Amniotic stem cell (primary cell): ENCODE measurements at regions not wholly inside any gene's neighbourhood (a gene's known extent, or its start where the extent isn't known, plus 50 kb on each side); places are given as distances from the start of the nearest gene placed in this dataset.

Experiments
- DNase-seq: peaks from one replicate; lab custom pipeline; 2025; lab: John Stamatoyannopoulos, UW

DNA sequence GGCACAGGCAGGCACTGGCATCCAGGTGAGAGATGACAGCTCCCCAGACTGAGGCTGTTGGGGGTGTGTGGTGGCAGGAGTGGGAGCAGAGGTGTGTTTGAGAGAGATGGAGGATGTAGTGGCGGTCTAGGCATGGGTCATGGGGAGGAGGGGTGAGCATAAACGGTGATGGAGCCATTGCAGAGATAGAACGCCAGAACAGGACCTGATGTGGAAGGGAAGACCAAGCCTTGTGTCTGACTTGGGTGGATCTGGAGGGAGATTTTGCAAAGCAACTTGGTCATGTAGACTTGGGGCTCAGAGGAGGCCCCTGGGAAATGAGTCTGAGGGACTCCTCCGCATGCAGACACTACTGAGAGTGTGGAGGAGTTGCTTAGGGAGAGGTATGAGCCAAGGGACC is 50.0 kb upstream of the CLDN5 start:
- no peak for DNase-seq

DNA sequence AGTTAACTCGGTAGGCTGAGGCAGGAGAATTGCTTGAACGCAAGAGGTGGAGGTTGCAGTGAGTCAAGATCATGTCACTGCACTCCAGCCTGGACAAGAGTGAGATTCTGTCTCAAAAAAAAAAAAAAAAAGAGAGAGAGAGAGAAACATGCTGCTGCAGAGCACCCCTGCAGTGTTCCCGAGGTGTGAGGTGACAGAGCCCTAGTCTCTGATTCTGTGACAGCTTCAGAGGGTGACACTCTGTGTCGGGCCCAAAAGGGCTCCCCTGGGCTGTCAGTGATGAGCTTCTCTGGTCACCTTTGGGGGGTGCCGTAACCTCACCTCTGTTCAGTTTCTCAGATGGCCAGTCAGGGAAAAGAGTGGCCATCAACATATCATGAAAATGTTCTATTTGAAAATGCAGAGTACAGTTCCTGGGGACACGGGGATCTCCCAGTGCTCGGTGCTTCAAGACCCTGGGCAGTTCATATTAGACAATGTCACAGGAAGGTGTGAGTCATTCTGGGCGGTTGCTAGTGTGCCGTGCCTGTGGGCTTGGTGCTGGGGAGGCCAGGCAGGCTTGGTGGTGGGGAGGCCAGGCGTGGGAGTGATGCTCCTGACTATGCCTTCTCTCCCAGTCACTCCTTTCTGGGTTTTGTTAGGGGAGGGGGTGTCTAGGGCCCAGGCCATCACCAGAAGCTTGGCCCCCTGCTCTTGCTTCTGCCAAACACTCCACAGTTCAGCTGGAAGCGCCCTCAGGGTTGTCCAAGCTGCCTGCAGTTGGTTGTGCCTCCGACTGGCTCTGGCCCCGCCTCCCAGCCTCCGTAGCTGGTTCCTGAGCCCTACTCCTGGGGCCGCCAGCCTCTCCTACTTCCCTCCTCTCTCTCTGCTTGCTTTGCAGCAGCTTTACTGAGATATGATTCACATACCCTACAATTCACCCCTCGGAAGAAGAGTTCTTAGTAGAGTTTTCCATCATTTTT is 52.5 kb upstream of the CLDN5 start:
- DNase-seq, result no peak

DNA sequence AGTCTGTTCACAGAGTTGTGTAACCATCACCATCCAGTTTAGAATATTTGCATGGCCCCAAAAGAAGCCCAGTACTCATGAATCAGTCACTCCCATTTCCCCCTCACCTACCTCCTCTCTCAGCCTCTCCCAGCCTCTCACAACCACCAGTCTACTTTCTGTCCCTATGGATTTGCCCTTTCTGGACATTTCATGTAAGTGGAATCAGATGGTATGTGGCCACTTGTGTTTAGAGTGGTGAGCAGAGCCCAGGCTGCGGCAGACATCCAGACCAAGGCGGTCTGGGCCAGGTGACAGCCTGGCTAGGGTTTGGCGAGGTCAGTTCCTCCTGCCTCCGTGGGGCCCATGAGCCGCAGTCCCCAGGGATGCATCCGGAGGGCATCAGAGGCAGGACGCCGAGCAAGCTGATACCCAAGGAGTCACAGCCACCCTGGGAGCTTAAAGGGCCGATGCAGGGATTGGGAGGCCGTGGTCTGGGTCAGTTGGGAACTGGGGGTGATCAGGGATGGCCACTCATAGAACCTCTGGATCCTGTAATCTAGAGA is 53.3 kb upstream of the CLDN5 start:
- DNase-seq, result no peak

DNA sequence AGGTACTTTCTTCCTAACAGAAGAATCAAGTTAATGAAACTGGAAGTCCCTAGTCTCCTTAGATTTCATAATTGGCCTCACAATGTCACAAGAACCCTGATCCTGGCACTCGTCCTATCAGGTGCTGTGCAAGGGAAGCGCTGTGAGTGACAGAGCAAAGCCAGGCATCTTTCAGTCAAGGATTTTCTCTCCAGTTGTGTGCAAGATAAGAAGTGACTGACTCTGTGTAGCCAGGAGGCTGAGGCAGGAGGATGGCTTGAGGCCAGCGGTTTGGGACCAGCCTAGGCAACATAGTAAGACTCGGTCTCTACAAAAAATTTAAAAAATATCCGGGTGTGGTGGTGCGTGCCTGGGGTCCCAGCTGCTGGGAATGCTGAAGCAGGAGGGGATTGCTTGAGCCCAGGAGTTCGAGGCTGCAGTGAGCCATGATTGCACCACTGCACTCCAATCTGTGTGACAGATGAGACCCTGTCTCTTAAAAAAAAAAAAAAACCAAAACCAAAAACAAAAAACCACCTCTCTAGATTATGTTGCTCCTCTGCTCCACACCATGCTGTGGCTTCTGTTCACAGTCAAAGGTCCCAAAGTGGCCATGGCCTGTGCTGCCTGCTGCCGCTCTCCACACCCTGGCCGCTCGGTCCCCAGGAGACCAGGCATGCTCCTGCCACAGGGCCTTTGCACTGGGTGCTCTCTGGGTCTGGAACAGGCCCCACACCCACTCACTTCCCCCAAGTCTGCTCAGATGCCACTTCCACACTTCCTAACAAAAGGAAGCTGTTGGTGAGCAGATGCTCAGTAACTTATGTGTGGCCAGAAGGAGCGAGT is 54.2 kb upstream of the CLDN5 start:
- no peak for DNase-seq

DNA sequence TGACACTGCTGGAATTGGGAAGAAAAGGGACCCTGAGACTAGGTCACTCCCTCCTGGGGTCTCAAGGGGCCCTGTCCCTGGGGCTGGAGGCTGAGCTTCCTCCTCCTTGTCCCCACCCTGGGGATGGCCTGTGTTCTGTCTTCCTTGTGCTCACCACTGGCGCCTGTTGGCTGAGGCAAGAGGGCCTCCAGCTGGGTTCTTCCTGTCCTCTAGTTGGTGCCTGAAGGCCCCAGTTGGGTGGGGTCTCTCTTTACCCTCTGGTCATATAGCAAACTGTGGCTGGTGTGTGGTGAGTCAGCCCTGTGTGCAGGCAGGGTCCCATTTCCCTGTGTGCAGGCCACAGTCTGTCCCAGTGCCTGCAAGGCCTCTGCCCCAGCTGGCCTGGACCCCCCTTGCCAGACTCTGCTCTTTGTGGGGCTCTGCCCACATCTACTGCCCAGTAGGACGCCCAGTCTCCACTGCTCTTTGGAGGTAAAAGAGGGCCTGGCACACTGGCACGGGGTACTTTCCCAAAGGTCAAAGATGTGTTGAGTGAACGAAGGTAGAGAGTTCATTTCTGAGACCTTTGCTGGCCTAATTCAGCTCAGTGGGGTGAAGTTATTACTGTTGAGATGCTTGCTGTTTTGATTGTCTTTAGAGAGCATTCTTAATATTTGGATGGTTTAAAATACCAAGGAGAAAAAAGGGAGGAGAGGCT is 55.1 kb upstream of the CLDN5 start:
- DNase-seq, result no peak

DNA sequence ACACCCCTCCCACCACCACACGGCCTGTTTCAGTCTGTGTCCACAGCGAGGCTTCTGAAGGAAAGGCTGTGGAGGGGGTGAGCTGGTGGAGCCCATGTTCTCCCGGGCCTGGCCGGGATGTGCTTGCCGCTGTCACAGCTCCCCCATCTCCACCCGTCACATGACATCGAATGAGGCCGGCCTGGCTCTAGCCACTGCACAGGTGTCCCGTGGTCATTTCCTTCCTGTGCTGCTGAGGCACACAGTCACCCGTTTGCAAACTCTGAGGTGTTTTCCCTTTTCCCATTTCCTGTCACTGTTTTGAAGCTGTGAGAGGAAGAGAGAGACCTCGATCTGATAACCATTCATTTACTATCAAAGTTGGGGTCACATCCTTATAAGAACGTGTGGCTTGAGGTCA is 55.7 kb upstream of the CLDN5 start:
- no peak for DNase-seq

DNA sequence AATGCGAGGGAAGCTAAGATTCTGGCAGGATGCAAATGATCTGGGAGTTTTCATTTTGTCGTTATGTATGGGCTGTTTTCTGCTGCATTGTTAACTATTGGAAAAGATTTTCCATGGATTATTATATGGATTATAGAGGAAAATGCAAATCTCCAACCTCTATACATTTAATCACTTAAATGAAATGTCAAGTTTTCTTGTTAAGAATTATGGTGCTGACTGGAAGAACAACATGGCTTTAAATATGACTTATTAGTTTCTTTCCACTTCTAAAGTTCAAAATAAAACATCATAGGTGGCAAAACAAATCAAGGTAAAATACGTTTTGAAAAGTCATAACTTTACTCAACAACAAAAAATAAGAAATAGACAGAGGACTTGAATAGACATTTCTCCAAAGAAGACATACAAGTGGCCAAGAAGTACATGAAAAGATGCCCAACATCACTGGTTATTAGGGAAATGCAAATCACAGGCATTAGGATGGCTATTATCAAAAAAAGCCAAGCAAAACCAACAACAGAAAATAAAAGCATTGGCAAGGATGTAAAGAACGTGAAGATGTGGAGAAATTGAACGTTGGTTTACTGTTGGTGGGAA is 56.2 kb upstream of the CLDN5 start:
- no peak for DNase-seq

DNA sequence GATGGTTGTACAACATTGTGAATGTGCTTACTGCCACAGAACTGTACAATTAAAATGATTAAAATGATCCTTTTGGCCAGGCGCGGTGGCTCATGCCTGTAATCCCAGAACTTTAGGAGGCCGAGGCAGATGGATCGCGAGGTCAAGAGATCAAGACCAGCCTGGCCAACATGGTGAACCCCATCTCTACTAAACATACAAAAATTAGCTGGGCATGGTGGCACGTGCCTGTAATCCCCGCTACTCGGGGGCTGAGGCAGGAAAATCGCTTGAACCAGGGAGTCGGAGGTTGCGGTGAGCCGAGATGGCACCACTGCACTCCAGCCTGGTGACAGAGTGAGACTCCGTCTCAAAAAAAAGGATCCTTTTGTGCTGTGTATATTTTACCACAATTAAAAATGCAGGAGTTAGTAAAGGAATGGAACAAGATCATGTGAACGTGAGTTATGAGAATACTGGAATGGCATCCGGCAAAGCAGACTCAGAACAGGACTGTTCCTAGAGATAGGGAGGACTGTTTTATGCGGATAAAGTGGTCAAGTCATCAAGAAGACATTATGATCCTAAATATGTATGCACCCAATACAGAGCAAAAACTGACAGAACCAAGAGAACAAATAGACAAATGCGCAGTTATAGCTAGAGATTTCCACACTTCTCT is 58.0 kb upstream of the CLDN5 start:
- no peak for DNase-seq

DNA sequence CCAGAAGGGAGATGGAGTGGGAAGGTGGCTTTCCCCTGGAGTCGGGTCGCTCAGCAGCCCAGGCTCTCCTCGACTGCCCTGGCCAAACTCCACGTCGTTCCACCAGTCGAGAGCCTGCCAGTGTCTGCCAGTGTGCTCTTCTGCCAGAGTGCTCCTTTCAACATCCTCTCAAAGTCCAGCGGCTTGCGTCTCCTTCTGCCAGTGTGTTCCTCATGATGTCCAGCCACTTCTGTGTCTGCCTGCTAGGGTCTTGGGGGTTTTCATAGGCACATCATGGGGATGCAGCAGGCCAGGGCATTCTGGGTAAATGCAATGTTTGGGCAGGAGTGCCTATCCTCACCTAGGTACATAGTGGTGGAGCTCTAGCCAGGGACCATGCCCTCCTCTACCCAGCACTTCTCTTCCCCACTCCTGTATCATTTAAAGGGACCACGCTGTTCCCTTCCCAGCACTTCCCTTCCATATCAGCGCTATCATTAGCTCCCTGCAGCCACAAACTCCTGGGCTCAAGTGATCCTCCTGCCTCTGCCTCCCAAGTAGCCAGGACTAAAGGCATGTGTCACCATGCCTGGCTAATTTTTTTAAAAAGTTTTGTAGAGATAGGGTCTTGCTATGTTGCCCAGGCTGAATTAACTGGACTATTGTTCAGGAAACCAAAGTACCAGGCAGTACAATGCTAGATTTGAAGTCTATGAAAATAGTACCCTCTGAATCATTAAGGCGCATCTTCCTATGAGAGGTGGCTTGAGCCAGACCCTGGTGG is 62.9 kb upstream of the CLDN5 start:
- DNase-seq, result no peak

DNA sequence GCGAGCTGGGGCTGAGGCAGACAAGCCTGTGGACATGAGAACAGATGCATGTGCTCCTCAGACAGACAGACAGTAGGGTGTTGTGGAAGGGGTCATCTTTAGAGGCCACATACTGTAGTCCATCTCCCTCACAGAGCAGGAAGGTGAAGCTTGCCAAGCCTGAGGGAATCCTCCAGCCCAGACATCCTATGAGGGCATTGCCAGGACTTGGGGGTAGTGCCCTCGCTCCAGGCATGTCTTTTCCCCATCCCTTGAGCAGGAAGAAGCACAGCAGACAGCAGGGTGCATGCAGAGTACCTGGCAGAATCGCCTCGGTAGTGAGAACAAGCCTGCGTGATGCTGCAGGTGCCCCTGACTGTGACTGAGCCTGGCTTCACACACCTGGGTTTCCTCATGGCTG is 66.5 kb upstream of the CLDN5 start:
- no peak for DNase-seq

DNA sequence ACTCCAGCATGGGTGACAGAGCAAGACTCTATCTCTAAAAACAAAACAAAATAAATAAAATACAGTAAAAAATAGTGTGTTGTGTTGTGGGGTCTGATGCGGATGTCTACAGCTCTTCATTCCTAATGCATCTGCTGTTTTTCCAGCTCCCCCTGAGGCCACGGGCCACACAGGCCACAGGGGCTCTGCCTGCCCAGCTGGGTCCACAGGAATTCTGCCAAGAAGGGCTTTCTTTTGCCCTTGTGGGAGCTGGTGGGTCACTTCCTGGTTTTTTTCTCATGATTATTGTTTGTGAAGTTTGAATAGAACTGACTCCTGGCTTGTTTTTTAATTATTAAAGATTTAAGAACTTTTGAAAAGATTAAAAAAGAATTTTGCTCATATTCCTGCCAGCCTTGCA is 67.4 kb upstream of the CLDN5 start:
- no peak for DNase-seq

DNA sequence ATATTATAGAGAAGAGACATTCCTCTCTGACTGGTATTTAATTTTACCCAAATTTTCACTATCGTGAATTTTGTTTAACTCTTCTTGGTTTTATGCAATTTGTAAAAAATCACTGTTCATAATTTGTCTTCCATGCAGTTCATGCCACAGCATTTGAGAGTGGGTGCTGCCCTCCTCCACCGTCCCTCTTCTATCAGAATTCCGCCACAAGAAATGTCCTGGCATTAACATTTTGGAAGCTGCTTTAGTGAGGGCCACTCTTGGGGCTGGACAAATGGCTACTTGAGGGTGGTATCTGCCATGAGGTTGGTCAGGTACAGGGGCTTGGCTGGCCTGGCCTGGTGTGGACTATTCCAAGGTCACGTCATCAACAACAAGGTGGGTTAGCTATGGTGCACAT is 68.3 kb upstream of the CLDN5 start:
- no peak for DNase-seq

DNA sequence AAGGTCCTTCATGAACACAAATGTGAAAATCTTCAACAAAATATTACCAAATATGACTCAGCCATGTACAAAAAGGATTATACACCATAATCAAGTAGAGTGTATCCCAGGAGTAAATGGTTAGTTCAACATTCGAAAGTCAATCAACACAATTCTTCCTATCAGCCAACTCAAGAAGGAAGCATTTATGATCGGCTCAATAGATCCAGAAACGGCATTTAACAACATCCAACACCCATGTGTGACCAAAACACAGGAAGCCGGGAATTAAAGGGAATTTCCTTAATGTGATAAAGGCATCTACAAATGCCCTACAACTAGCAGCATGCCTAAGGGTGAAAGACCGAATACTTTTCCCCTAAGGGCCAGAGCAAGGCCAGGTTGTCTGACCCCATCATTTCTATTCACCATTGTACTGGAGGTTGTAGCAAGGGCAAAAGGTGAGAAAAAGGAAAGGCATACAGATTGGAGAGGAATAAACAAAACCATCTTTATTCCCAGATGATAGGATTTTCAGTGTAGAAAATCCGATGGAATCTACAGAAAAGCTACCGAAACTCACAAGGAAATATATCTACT is 69.9 kb upstream of the CLDN5 start:
- no peak for DNase-seq

DNA sequence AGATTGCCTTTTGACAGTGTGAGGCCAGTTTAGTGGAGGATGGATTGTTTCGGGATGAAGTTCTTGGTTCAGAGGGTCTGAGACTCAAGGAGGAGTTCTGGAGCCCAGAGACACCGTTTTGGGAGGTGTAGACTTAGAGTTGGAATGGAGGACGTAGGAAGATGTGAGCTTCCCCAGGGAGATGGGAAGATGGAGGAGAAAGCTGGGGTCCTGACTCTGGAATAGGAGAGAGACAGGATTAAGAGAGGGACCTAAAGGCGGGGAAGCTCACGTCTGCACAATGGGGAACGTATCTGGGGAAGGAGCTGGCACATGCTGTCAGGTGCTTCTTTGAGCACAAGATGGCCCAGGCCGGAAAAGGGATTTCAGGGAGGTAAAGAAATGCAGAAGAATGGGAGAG is 71.3 kb upstream of the CLDN5 start:
- DNase-seq, result no peak

DNA sequence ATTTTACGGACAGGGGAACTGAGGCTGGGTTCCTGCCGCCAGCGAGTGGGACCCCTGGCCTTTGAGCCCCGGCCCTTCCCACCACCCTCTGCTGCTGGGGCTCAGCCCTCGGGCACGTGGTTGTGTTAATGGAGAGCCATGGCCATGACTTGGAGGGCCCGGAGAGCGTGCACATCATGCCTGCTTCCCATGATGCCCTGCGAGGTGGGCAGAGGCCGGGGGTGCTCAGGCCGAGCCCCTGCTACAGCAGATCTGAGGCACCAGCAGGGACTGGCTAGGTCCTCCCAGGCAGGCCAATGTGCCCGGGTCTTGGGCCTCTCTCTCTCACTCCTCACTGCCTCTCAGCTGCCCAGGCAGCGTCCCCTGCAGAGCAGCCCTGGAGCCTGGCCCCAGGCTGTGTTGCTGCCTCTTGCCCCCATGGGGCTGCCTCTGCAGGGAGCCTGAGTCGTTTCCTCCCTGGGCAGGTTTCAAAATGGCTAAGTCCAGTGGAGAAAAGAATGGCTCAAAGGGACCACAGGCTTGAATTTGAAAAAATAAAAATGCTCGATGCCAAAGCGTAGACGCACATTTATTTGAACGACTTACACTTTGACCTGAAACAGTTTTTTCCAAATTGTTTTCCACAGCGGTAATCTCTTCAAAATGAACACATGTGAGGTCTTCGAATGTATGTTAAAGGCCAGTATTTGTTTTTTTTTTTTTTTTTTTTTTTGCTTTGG is 72.6 kb upstream of the CLDN5 start:
- no peak for DNase-seq

DNA sequence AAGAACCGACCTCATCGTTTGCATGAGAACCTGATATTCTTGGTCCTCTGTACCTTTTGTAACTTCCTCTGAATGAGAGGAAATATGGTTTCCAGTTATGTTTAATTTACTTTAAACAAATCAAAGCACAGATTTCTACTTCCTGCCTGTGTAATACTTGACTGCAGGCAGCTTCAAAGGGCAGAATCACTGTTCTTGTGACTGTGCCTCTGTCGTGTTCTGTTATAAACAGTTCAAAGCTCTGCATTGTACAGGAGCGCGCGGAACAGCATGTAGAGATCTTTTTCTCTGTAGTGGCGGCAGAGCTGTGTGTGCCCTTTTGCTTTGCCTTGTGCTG is 73.2 kb upstream of the CLDN5 start:
- no peak for DNase-seq

DNA sequence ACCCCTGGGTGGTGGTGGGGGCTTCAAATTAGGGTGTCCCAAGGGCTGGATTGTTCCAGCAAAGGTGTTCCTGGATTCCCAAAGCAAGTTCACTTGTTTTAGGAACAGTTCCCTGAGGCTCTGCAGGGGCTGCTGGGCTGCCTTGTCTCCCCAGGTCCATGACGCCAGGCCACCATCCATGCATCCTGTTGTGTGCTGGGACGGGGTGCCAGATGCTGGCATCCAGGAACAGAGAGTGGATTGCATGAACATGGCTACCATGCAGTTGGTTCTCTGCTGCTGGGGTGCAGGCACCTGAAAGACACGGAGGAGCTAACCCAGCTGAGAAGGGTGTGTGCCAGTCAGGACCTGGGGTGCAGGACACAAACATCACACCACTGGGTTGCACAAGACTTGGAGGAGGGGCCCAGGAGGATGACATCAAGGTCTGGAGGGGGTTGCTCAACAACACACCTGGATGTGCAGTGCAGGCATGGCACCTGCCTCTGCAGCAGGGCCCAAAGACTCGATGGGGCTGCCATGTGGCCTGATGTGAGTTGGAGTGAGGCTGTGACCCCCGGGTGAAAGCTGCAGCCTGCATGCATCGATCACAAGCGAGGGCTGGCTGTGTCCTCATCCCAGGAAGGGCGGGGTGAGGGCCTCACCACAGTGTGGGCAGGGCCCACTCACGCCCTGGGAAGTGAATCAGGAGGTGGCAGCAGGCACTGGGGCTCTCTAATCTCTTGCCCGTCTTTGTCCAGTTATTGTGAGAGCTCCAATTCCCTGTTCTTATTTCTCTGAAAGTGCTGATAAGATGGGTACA is 74.0 kb upstream of the CLDN5 start:
- no peak for DNase-seq

DNA sequence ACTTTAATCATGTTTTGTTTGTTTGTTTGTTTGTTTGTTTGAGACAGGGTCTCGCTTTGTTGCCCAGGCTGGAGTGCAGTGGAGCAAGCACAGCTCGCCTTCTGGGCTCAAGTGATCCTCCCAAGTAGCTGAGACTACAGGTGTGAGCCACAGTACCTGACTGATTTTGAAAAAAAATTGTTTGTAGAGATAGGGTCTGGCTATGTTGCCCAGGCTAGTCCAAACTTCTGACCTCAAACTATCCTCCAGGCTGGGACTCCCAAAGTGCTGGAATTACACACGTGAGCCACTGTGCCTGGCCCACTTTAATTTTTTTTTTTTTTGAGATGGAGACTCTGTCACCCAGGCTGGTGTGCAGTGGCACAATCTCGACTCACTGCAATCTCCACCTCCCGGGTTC is 74.8 kb upstream of the CLDN5 start:
- DNase-seq, result no peak
